GM18498 (cell line): ENCODE measurements at regions not wholly inside any gene's neighbourhood (a gene's known extent, or its start where the extent isn't known, plus 50 kb on each side); places are given as distances from the start of the nearest gene placed in this dataset.
"Not testable (repeated sequence)": the region's sequence is repeated elsewhere in the genome, so short reads cannot be mapped to it uniquely, and the experiment has no call there.

Source experiments
- ATAC-seq: cut with Tn5 transposase; IDR thresholded peaks from one replicate; pipeline ENCODE4 v1.9.1; 2021; ENCODE audit warnings: mild to moderate bottlenecking, moderate library complexity; ENCODE audit not compliant: unreplicated experiment

DNA sequence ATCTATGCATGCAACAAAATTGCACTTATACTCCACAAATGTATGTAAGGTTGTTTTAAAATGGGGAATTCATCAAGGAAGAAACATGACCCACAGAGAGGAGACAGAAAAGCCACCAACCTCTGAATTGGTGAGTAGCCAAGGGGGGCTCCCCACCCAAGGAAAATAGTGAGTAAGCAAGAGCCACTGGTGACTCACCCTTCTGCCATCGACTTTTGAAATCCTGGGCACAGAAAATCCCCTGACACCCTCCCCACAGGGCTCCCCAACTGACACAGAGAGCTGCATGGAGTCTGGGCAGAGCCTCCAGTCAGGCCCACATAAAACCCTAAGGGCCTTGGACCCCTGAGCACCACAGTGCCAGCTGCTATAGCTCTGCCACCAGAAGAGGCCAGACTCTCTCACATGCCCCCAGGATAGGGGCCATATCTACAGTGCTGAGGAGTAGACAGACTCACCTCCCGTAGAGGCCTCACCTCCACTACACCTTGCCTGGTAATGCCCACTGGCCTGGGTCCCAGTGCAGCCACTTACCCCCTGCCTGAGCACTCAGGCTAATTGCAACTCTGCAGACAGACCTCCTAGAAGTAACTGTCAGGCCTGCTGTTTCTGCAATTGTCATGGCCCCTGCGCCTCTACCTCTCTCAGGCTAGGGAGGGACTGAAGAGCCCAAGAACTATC is 244.7 kb upstream of the WSB1 start:
- no peak for ATAC-seq

DNA sequence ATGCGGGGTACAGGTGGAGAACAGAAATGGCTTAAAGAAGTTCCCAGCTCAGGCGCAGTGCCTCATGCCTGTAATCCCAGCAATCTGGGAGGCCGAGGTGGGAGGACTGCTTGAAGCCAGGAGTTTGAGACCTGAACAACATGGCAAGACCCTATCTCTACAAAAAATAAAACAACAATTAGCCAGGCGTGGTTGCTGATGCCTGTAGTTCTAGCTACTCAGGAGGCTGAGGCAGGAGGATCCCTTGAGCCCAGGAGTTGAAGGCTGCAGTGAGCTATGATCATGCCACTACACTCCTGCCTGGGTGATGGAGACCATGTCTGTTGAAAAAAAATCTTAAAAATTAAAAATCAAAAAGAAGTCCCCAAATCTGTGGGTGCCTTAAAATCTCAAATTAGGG is 228.3 kb upstream of the WSB1 start:
- no peak for ATAC-seq

DNA sequence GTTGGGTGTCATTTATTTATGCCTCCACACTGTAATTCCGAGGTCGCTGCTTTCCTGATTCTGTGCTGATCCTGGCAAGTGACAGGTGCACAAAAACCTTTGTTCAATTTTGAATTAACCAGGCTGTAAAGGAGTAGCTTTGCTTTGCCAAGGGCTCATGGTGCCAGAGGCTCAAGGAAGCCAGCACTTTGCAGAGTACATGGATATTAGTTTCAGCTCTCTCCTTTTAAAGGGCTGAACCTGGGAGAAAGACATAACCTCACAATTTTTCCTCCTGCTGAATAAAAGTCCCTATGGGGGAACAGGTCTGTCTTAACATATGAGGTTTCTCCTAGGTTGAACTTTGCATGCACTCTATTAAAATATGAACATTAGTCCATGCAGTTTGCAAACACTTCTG is 227.6 kb upstream of the WSB1 start:
- no peak for ATAC-seq

DNA sequence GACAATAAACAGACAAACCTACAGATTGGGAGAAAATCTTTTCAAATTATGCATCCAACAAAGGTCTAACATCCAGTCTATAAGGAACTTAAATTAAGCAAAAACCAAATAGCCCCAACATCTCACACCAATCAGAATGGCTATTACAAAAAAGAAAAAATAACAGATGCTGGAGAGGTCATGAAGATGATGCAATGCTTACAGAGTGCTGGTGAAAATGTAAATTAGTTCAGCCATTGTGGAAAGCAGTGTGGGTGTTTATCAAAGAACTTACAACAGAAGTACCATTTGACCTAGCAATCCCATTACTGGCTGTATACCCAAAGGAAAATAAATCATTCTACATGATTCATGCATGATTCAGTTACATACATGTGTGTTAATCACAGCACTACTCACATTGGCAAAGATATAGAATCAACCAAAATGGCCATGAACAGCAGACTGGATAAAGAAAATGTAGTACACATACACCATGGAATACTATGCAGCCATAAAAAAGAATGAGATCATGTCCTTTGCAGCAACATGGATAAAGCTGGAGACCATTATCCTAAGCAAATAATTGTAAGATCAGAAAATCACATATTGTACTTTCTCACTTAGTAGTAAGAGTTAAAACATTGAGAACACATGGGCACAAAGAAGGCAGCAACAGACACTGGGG is 223.9 kb upstream of the WSB1 start:
- ATAC-seq, result no peak

DNA sequence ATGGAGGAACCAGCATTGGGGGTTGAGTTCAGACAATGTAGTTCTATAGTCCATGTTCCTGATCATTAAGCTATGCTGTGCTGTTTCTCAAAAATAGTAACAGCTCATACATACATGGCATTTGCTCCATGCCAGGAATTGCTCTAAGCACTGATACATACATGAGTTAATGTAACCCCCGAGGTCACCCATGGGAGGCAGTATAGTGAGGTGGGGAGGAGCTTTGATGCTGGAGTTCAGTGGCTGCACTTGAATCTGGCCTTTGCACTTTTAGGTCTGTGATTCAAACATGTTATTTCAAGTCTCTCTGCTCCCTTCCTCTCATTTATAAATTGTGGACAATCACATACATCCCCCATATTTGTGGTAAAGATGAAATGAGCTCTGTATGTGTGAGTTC is 223.1 kb upstream of the WSB1 start:
- ATAC-seq, result no peak

DNA sequence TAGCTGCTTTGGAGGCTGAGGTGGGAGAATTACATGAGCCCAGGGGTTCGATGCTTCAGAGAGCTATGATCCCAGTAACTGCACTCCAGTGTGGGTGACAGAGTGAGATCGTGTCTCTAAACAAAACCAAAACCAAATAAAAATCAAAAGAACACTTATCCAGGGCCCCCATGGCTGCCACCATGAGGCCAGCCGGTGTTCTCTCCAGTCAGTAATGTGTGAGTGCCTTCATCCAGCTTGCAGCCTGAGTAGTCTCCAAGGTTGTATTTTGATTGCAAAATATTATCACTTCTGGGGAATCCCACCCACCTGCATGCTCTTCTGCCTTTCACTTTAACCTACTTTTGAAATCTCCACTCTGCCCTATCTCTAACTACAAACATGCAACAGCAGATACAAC is 221.0 kb upstream of the WSB1 start:
- ATAC-seq, result no peak

DNA sequence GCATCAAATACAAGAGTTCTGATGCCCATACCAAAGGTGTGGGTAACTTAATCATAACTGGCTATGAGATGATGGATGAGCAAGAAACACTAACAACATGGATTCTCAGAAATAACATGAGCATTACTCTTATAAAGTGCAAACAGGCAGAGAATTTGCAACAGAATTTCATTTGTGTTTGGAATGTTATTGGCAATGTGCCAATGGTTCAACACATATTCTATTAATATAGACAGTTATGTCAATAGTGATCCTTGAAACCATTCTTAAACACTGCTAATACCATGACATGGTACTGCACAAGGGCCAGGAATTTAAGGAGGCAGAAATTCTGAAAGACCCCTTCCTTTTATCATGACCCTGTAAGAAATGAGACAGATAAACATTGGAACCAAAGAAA is 217.1 kb upstream of the WSB1 start:
- ATAC-seq, result no peak

DNA sequence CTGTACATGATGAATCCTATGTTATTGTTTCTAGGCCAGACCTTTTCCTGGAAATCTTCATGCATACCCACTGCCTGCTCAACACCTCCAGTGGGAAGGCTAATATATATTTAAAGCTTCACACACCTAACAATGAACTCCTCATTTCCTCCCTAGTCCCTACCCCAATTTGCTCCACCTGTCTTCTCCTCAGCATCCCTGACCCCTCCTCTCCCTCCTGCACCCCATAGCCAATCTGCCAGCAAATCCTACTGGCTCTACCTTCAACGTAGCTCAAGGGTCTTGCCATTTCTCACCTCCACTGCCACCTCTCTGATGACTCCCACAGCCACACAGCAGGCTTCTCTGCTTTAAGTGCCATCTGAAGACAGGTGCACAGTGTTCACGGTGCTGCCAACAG is 215.6 kb upstream of the WSB1 start:
- ATAC-seq, result no peak

DNA sequence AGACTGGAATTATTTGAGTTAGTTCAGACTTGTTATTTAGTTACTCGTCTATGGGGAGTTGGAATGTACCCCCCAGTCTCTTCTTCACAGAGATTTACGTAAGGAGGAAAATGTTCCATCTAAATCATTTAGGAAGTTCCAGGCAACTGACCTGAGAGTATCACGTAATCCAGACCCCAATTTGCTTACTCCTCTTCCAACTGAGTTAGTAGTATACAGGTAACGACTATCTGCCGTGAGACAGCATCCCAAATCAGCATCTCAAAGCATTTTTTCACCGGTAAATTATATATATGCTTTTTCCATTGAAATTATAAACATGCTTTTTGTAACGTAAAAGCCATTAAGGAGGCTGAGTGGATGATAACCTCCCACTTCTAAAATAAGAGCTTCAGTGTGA is 214.3 kb upstream of the WSB1 start:
- ATAC-seq, result no peak

DNA sequence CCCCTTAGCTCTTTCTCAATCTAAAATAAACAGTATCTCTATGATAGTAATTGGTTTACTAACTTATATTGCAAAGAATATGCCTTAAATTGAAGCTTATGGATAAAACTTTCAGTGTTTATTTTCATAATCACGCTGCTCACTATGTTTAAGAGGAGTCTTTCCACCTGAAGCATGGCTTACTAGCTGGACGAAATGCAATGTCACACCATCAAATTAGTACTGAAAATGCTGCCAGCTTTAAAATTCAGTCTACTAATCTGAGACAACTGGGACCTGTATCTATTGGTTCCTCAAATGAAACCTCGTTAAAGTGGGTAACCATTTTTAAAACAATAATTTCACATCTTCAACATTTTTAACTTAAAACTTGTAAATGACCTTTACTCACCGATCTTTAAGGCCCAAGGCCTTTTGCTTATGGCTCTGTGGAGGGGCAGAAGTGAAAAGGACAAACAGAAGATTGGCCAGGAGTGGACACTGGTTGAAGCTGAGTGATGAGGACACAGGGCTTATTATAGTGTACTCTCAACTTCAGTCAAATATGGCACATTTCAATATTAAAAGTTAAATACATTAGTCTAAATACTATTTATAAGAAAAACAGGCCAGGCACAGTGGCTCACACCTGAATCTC is 212.8 kb upstream of the WSB1 start:
- ATAC-seq, result no peak

DNA sequence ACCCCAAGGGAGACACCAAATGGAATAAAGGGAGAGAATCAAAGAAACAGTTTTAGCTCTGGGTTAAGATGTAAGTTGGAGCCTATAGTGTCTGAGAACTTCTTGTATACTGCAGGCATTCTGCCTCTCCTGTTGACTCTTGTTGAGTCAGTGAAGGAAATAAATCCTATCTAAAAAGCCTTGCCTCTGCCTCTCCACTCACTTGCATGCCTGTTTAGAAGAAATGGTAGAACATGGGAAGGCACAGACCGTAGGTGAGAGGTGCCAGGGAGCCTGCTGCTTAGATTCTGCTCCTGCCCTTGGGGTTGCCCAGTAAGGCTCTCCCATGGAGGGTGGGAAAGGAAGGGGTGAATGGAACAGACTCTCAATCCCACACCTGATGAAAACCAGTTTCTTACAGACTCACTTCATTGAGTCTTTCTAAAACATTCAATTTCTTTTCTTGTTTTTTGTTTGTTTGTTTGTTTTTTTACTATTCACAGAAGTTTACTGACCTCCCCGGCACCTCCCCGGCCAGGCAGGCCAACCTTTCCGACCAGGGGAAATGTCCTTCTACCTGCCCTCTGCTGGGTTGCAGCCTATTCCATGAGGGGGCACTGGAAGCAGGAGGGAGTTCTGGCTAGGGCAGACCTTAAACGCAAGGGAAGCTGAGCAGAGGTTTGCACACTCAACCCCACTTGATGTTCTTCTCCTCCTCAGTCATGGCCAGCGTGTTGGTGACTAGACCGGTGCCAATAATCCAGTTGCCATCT is 211.7 kb upstream of the WSB1 start:
- ATAC-seq, result no peak

DNA sequence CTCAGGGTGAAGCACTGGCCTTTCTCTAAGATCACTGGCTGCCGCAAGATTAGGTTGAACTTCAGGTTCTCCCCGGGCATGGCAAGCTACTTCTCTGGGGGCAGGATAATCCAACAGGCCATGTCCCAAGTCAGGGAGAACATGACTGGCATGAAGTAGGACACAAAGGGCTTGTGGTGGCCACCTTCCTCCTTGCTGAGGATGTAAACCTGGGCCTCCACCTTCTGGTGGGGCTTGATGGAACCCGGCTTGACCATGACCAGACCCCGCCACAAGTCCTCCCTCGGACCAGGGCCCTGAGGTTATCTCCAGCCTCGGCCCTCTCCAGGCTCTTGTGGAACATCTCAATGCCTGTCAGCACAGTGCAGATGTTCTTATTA is 211.1 kb upstream of the WSB1 start:
- no peak for ATAC-seq

DNA sequence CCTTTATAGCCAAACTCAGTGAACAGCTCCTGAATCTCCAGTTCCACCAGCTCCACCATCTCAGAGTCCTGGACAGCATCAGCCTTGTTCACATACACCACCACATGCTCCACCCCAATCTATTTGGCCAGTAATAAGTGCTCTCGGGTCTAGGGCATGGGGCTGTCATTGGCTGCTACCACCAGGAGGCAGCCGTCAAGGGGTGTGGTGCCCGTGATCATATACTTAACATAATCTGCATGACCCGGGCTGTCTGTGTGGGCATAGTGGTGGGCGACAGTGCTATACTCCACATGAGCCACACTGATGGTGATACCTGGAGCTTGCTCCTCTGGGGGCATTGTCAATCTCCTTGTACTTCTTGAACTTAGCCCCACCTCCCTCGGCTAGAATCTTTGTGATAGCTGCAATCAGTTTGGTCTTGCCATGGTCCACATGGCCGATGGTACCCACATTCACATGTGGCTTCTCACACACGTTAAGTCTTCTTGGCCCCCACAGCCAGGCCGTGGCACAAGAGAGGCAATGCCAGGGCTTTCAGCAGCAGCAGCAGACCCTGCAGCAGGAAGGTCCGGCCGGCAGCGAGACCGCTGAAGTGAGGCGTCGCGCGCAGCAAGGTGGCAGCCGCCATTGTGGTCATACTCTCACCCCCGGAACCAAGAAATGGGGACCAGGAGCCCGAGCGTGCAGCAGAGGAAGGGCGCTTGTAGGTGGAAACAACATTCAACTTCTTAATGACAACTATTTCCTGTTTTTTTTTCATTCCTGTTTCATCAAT is 210.3 kb upstream of the WSB1 start:
- no peak for ATAC-seq

DNA sequence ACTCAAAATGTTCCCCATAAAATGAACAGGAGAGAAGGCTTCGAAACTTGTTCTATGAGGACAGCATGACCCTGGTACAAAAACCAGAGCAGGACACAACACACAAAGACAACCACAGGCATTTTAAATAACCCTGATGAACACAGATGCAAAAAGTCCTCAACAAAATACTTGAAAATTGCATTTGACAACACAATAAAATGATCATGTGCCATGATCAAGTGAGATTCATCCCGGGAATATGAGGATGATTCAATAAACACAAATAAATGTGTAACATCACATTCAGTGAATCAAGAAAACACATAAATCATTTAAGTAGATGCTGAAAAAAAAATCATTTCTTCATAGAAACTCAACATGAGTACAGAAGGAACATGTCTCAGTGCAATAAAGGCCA is 208.4 kb upstream of the WSB1 start:
- ATAC-seq, result no peak

DNA sequence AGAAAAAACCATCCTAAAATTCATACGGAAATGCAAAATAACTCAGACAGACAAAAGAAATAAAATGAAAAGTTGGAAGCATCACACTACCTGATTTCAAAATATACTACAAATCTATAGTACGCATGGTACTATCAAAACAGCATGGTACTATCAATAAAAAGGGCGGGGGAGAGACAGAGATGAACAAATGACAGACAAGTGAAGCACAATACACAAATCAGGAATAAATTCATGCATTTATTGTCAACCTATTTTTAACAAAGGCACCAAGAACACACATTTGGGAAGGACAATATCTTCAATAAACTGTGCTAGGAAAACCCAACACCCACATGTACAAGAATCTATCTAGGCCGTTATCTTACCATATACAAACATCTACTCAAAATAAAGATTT is 207.4 kb upstream of the WSB1 start:
- ATAC-seq, result no peak

DNA sequence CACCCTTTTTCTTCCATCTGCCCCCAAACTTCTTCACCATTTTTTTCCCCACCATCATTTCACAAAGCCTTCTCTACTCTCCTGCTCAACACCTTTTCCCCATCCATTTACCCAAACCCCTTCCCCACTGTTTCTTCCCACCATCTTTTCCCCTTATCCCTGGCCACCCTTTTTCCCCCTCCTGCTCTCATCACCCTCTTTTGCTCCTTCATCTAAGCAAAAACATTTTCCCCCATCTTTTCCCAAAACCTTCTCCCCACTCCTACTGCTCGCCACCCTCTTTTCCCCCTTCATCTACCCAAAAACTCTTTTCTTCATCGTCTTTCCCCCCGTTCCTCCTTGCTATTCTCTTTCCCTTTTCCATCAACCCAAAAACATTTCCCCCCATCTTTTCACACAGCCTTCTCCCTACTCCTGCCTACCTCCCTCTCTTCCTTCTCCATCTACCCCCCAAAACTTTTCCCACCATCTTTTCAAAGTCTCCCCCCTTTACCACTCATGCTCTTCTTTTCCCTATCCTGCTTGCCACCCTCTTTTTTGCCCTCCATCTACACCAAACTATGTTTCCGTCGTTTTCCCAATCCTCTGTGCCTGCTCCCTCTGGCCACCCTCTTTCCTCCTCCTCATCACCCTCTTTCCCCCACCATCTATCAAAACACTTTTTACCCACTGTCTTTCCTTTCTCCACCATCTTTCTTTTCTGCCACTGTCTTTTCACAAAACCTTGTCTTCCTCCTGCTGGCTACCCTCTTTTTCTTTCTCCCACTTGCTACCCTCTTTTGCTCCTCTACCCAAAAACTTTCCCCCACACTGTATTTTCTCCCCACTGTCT is 205.8 kb upstream of the WSB1 start:
- ATAC-seq, result no peak

DNA sequence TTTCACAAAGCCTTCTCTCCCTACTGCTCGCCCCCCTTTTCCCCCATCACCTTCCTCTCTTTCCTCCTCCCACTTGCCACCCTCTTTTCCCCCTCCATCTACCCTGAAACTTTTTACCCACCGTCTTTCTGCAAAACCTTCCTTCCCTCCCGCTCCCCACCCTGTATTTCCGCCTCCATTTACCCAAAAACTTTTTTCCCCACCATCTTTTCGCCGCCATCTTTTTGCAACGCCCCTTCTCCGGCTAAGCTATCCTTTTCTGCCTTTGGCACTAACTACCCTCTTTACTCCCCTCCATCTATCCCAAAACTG is 205.2 kb upstream of the WSB1 start:
- ATAC-seq, result no peak

DNA sequence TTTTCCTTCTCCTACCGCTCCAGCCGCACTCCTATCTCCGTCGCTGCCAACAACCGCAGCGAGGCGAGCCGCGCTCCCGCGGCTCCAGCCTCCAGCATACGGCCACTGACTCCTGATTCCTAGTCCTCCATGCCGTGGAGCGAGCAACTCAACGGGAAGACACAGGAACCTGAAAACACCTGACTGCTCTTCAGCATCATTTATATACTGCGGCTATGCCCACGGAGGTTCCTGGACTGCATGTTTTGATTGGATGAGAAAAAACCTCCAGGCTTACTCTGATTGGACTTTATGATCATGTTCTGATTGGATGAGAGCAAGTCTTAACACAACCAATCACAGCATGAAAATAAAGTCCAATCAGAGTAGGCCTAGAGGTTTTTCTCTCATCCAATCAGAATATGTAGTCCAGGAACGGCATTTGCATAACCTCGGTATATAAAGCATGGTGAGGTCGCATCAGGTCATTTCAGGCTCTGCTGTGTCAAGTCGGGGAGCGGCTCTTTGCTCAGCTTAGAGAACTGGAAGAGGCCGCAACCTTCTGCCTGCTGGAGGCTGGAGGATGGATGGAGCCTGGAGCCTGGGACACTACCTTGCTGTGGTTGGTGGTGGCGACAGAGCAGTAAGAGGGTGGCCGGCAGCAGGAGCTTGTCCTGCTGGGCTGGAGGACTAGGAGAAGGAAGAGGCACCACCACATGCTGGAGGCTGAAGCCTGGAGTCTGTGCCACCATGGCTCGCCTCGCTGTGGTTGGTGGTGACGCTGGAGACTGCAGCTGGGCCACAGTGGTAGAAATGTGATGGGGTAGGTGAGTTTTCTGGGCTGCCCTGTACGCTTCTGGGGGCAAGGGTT is 204.6 kb upstream of the WSB1 start:
- ATAC-seq, result not testable (repeated sequence)

DNA sequence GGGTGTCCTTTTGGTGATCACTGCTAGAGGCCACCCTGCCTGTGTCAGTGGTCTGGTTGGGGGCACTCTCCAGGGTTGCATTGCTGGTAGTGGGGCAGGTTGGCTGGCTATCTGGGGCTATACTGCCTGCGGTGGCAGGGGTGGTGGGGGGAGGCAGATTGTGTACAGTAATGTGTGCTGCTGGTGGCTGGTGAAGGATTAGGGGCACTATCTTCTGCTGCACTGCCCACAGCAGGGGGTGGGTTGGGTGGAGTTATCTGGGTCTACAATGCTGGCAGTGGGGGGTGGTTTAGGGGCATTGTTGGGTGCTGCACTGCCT is 204.0 kb upstream of the WSB1 start:
- no peak for ATAC-seq
